Heart left ventricle (tissue), 16 donors: ENCODE measurements at regions not wholly inside any gene's neighbourhood (a gene's known extent, or its start where the extent isn't known, plus 50 kb on each side); places are given as distances from the start of the nearest gene placed in this dataset.

Source experiments
- ATAC-seq, 4 donors: fragments of 200-7000 bp; cut with Tn5 transposase; one replicate each; pipeline ENCODE4 v1.9.1; 2020 to 2022; ENCODE audit warnings: moderate library complexity in 4 of 4, mild to moderate bottlenecking in 3 of 4, moderate number of reproducible peaks in 1 of 4
- DNase-seq, 5 donors: peaks; one replicate each; pipeline ENCODE4 v3.0.0-alpha.2; 2020
- H3K27ac ChIP-seq, 12 donors: fragments of 200-600 bp; sonication (generic) in 4 of 12; one replicate each; pipeline versions ENCODE4 v1.5.0 to v1.8.0; 2016 to 2022; ENCODE audit warnings: mild to moderate bottlenecking in 2 of 12
- H3K27me3 ChIP-seq, 9 donors: fragments of 200-600 bp; sonication (generic) in 2 of 9; one replicate each; pipeline versions ENCODE4 v1.5.1 to v1.8.0; 2016 to 2022; ENCODE audit warnings: mild to moderate bottlenecking in 3 of 9
- H3K36me3 ChIP-seq, 9 donors: fragments of 200-600 bp; sonication (generic) in 2 of 9; one replicate each; pipeline versions ENCODE4 v1.5.0 to v1.8.0; 2018 to 2022; ENCODE audit warnings: mild to moderate bottlenecking in 2 of 9
- H3K4me1 ChIP-seq, 12 donors: fragments of 200-600 bp; sonication (generic) in 4 of 12; one replicate each; pipeline versions ENCODE4 v1.5.0 to v1.8.0; 2016 to 2022; ENCODE audit warnings: mild to moderate bottlenecking in 3 of 12
- H3K4me3 ChIP-seq, 12 donors: fragments of 200-600 bp; sonication (generic) in 4 of 12; one replicate each; pipeline versions ENCODE4 v1.5.0 to v1.8.0; 2017 to 2022; ENCODE audit warnings: mild to moderate bottlenecking in 9 of 12, moderate library complexity in 4 of 12
- H3K9me3 ChIP-seq, 12 donors: fragments of 200-600 bp; sonication (generic) in 4 of 12; one replicate each; pipeline versions ENCODE4 v1.5.0 to v1.8.0; 2016 to 2022; ENCODE audit warnings: mild to moderate bottlenecking in 1 of 12
- POLR2A ChIP-seq, 2 donors: fragments of 450-650 bp; IDR thresholded peaks; one replicate each; pipeline ENCODE4 v1.6.1; 2017; ENCODE audit warnings: antibody characterized with exemption in 2 of 2, mild to moderate bottlenecking in 2 of 2, moderate library complexity in 2 of 2
- WGBS, 4 donors: extraction: QIAGEN DNeasy Blood & Tissue Kit in 2 of 4; methylation state at CpG; one replicate each; pipeline versions ENCODE4 v1.1.5 to v1.1.7; 2013 to 2018; 5-methylcytosine and 5-hydroxymethylcytosine counted together
- intact Hi-C, 10 donors: fragments of 100-400 bp; cut with DNase I; formaldehyde crosslinking; loops; one replicate each; pipeline versions ENCODE4 v1.11.1 to v1.14.2; 2022
- TF ChIP-seq, protein P1 (sequence below), 12 donors: fragments of 200-600 bp; sonication (generic) in 4 of 12; IDR thresholded peaks; one replicate each; pipeline versions ENCODE4 v1.5.0 to v1.8.0; 2018 to 2022; ENCODE audit warnings: antibody characterized with exemption in 12 of 12, mild to moderate bottlenecking in 5 of 12
- donor health status: ischemic (EF 13 %, LVEDD 7.1; RV severe dilation, severe dysfunction).
- donor health status: healthy with polysubstance abuse.
- donor health status: DM: no; HTN: yes; CAD: no.
- donor health status: DM: no; HTN: no; CAD: no.
- donor health status: ischemic (EF 25% LVEDD 6.9; RV normal size, moderate dysfunction).
- donor health status: ischemic (EF 25% LVEDD 5.7; RV mildly dilated, moderate dysfunction).
- donor health status: healthy.
- donor health status: DM: yes; HTN: yes; CAD: no.
- donor health status: ischemic (EF 35%, LVEDD 5.7; RV mildly dilated, moderate dysfunction).
- donor health status: nonischemic (EF 11% LVEDD 7.7; RV severe dilation, severe dysfunction).
- donor health status: DM: yes; HTN: yes; CAD: no.
- donor health status: PGD.
- donor health status: ischemic (EF 29% LVEDD 5.4; RV normal size, mild dysfunction).
- donor health status: nonischemic (EF 23%, LVEDD 6.1; RV moderate dilation, normal function).

GRCh38 chr5:10173716-10174115, 76.0 kb downstream of the ATPSCKMT start:
- no peak overlapping the region for H3K27ac ChIP-seq
- ATAC-seq (no peak), DNase-seq (no peak)
- intact Hi-C loops, result no loop called here
- H3K36me3 ChIP-seq, result no peaks in the 10 kb centered on the region
- H3K9me3 ChIP-seq, result peaks cover 0 to 2% (median 0%) of the 10 kb centered on the region in 12 donors
- no peak for TF ChIP-seq POLR2A (IDR thresholded peaks at IDR 0.05)
- TF ChIP-seq, protein P1, sequence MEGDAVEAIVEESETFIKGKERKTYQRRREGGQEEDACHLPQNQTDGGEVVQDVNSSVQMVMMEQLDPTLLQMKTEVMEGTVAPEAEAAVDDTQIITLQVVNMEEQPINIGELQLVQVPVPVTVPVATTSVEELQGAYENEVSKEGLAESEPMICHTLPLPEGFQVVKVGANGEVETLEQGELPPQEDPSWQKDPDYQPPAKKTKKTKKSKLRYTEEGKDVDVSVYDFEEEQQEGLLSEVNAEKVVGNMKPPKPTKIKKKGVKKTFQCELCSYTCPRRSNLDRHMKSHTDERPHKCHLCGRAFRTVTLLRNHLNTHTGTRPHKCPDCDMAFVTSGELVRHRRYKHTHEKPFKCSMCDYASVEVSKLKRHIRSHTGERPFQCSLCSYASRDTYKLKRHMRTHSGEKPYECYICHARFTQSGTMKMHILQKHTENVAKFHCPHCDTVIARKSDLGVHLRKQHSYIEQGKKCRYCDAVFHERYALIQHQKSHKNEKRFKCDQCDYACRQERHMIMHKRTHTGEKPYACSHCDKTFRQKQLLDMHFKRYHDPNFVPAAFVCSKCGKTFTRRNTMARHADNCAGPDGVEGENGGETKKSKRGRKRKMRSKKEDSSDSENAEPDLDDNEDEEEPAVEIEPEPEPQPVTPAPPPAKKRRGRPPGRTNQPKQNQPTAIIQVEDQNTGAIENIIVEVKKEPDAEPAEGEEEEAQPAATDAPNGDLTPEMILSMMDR (IDR thresholded peaks at IDR 0.05), result no peak
- H3K4me3 ChIP-seq, result no peak overlapping the region
- no peaks in the 10 kb centered on the region for H3K4me1 ChIP-seq
- no peaks in the 10 kb centered on the region for H3K27me3 ChIP-seq

- TF ChIP-seq POLR2A (IDR thresholded peaks at IDR 0.05), result no peak
- TF ChIP-seq, protein P1 (IDR thresholded peaks at IDR 0.05), result no peak
- DNase-seq (no peak), ATAC-seq (no peak)
- Histone ChIP-seq H3K4me1 (no peaks in the 10 kb centered on the region), H3K27ac (no peak overlapping the region), H3K27me3 (no peaks in the 10 kb centered on the region), H3K4me3 (no peak overlapping the region), H3K9me3 (peaks cover 0 to 3% (median 0%) of the 10 kb centered on the region in 12 donors), H3K36me3 (no peaks in the 10 kb centered on the region)
- intact Hi-C loops, result no loop called here
- 41 to 63% (median 59%) methylated on average over 1 of the region's 1 CpG for WGBS, 4 donors
These were observed 77.4 kb downstream of the ATPSCKMT start for GRCh38 chr5:10172247-10172646.

DNA sequence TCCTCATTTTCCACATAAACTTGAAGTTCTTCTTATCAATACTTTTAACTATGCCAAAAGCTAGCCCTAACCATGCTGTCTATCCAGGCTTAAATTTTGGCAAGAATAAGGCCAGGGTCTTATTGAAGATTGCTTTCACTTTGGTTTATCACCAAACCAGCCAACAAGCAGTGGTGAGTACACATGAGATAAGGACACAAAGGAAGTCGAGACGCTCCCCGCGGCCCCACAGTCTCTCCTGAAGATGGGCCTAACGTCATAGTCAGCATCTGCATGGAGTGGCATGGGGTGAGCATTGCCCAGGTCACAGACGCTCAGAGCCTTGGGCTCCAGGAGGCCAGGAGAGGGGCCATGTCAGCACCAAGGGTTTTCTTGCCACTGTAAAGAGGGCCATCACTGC, 80.3 kb downstream of the ATPSCKMT start:
- ATAC-seq, result no peak

DNA sequence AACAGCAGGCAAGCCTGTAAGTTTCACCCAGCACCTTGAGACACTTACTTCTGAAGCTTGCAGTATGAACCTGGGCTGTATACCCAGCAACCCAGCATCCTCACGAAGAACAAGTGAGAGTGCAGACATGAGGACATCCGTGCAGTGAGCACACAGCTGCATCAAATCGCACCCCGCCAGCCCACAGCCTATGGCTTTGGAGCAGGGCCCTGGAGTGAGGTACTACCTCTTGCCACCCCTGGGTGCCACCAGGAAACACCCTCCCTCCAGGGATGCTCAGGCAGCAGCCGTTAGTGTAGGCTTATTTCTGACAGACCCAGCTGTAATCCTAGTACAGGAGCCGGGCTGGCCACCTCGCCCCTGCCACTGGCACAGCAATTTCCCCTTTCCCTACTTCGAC, 81.4 kb downstream of the ATPSCKMT start:
- ATAC-seq, result no peak
- intact Hi-C loops, result no loop called here
- no peak for TF ChIP-seq POLR2A (IDR thresholded peaks at IDR 0.05)
- TF ChIP-seq, protein P1 (IDR thresholded peaks at IDR 0.05), result no peak

More for the DNA sequence above, 80.3 kb downstream of the ATPSCKMT start:
- Histone ChIP-seq H3K4me3 (no peak overlapping the region), H3K4me1 (no peaks in the 10 kb centered on the region), H3K9me3 (peaks cover 0 to 26% (median 17%) of the 10 kb centered on the region in 12 donors), H3K27me3 (no peaks in the 10 kb centered on the region), H3K36me3 (no peaks in the 10 kb centered on the region), H3K27ac (no peak overlapping the region)
- intact Hi-C loops, result no loop called here
- 72 to 82% (median 78%) methylated on average over 5 to 6 of the region's 6 CpGs for WGBS, 4 donors
- DNase-seq, result no peak
- TF ChIP-seq, protein P1 (IDR thresholded peaks at IDR 0.05), result no peak
- no peak for TF ChIP-seq POLR2A (IDR thresholded peaks at IDR 0.05)

More for the DNA sequence above, 81.4 kb downstream of the ATPSCKMT start:
- Histone ChIP-seq H3K27ac (no peak overlapping the region), H3K4me3 (no peak overlapping the region), H3K4me1 (no peaks in the 10 kb centered on the region), H3K9me3 (peaks cover 0 to 35% (median 17%) of the 10 kb centered on the region in 12 donors), H3K27me3 (no peaks in the 10 kb centered on the region), H3K36me3 (no peaks in the 10 kb centered on the region)
- DNase-seq, result no peak
- WGBS, 4 donors, result 73 to 85% (median 79%) methylated on average over 8 of the region's 8 CpGs
